Cardiac septum (tissue), 1 donor: ENCODE measurements at regions not wholly inside any gene's neighbourhood (a gene's known extent, or its start where the extent isn't known, plus 50 kb on each side); places are given as distances from the start of the nearest gene placed in this dataset.

Experiments used
- DNase-seq: peaks from one replicate; pipeline ENCODE4 v3.0.0-alpha.2; 2020; ENCODE audit warnings: low spot score
- intact Hi-C: fragments of 100-400 bp; cut with DNase I; formaldehyde crosslinking; loops from one replicate; pipeline ENCODE4 v1.14.0; 2022
- donor health status: DM: no; HTN: no; CAD: no.

- no peak for DNase-seq
- intact Hi-C loops, result no loop called here
These were observed 260.4 kb downstream of the SLITRK1 start for GRCh38 chr13:83621765-83622421.

GRCh38 chr13:83620530-83621220, 261.6 kb downstream of the SLITRK1 start:
- DNase-seq, result no peak
- intact Hi-C loops, result no loop called here

GRCh38 chr13:83618966-83619365, 263.3 kb downstream of the SLITRK1 start:
- no peak for DNase-seq
- intact Hi-C loops, result no loop called here

- intact Hi-C loops, result no loop called here
- DNase-seq, result no peak
These were observed 268.8 kb downstream of the SLITRK1 start for GRCh38 chr13:83613524-83613923.

GRCh38 chr13:83601539-83601938, 280.7 kb downstream of the SLITRK1 start:
- intact Hi-C loops, result no loop called here
- no peak for DNase-seq

GRCh38 chr13:83592095-83592494, 290.2 kb downstream of the SLITRK1 start:
- intact Hi-C loops, result no loop called here
- no peak for DNase-seq

- DNase-seq, result no peak
- intact Hi-C loops, result no loop called here
These were observed 292.5 kb downstream of the SLITRK1 start for GRCh38 chr13:83589814-83590213.

GRCh38 chr13:83577183-83577582, 305.1 kb downstream of the SLITRK1 start:
- intact Hi-C loops, result no loop called here
- no peak for DNase-seq

- intact Hi-C loops, result no loop called here
- DNase-seq, result no peak
These were observed 314.3 kb downstream of the SLITRK1 start for GRCh38 chr13:83568019-83568418.

GRCh38 chr13:83563499-83563898, 318.8 kb downstream of the SLITRK1 start:
- intact Hi-C loops, result no loop called here
- DNase-seq, result no peak

GRCh38 chr13:83557845-83558244, 324.4 kb downstream of the SLITRK1 start:
- intact Hi-C loops, result no loop called here
- DNase-seq, result no peak

GRCh38 chr13:83549671-83550070, 332.6 kb downstream of the SLITRK1 start:
- no peak for DNase-seq
- intact Hi-C loops, result no loop called here

- no peak for DNase-seq
- intact Hi-C loops, result no loop called here
These were observed 335.2 kb downstream of the SLITRK1 start for GRCh38 chr13:83547043-83547442.

- intact Hi-C loops, result no loop called here
- DNase-seq, result no peak
These were observed 335.8 kb downstream of the SLITRK1 start for GRCh38 chr13:83546476-83546875.

- DNase-seq, result no peak
- intact Hi-C loops, result no loop called here
These were observed 343.6 kb downstream of the SLITRK1 start for GRCh38 chr13:83538636-83539035.

GRCh38 chr13:83536941-83537340, 345.3 kb downstream of the SLITRK1 start:
- no peak for DNase-seq
- intact Hi-C loops, result no loop called here

GRCh38 chr13:83536153-83536552, 346.1 kb downstream of the SLITRK1 start:
- no peak for DNase-seq
- intact Hi-C loops, result no loop called here

GRCh38 chr13:83532809-83533208, 349.5 kb downstream of the SLITRK1 start:
- DNase-seq, result no peak
- intact Hi-C loops, result no loop called here

GRCh38 chr13:83531022-83531421, 351.3 kb downstream of the SLITRK1 start:
- DNase-seq, result no peak
- intact Hi-C loops, result no loop called here

- no peak for DNase-seq
- intact Hi-C loops, result no loop called here
These were observed 365.5 kb downstream of the SLITRK1 start for GRCh38 chr13:83516781-83517180.

GRCh38 chr13:83515268-83516015, 366.8 kb downstream of the SLITRK1 start:
- DNase-seq, result no peak
- intact Hi-C loops, result no loop called here
